Hepatocyte (in vitro differentiated cells): ENCODE measurements at regions not wholly inside any gene's neighbourhood (a gene's known extent, or its start where the extent isn't known, plus 50 kb on each side); places are given as distances from the start of the nearest gene placed in this dataset.

Experiments
- DNase-seq: peaks from one replicate; pipeline ENCODE4 v3.0.0-alpha.2; 2016; ENCODE audit warnings: low spot score
- H2AFZ ChIP-seq: fragments of 200-600 bp; sonication (generic); 2 replicates; pipeline ENCODE4 v1.6.0; 2016; ENCODE audit warnings: antibody characterized with exemption, mild to moderate bottlenecking
- H3K27ac ChIP-seq: fragments of 200-600 bp; sonication (generic); 2 replicates; pipeline ENCODE4 v1.5.1; 2016; ENCODE audit warnings: mild to moderate bottlenecking
- H3K27me3 ChIP-seq: fragments of 200-600 bp; sonication (generic); 2 replicates; pipeline ENCODE4 v1.6.1; 2016
- H3K36me3 ChIP-seq: fragments of 200-600 bp; sonication (generic); replicated peaks from 2 replicates; pipeline ENCODE4 v1.5.1; 2016; ENCODE audit warnings: low read depth; ENCODE audit not compliant: insufficient read depth
- H3K4me1 ChIP-seq: fragments of 200-600 bp; sonication (generic); 2 replicates; pipeline ENCODE4 v1.5.1; 2016; ENCODE audit warnings: mild to moderate bottlenecking, moderate library complexity; ENCODE audit not compliant: insufficient read depth
- H3K4me2 ChIP-seq: fragments of 200-600 bp; sonication (generic); 2 replicates; pipeline ENCODE4 v1.6.0; 2016
- H3K4me3 ChIP-seq: fragments of 200-600 bp; sonication (generic); 2 replicates; pipeline ENCODE4 v1.5.1; 2016; ENCODE audit warnings: mild to moderate bottlenecking
- H3K79me2 ChIP-seq: fragments of 200-600 bp; sonication (generic); 2 replicates; pipeline ENCODE4 v1.6.0; 2017; ENCODE audit warnings: mild to moderate bottlenecking
- H3K9me2 ChIP-seq: fragments of 200-600 bp; sonication (generic); replicated peaks from 2 replicates; pipeline ENCODE4 v1.6.0; 2017; ENCODE audit warnings: mild to moderate bottlenecking; ENCODE audit not compliant: insufficient read depth
- H3K9me3 ChIP-seq: fragments of 200-600 bp; sonication (generic); 2 replicates; pipeline ENCODE4 v1.5.1; 2016; ENCODE audit warnings: low read depth, mild to moderate bottlenecking
- H4K20me1 ChIP-seq: fragments of 200-600 bp; sonication (generic); 2 replicates; pipeline ENCODE4 v1.6.0; 2016; ENCODE audit warnings: mild to moderate bottlenecking; ENCODE audit not compliant: insufficient read depth, poor library complexity, severe bottlenecking
- EZH2 ChIP-seq: fragments of 200-600 bp; sonication (generic); IDR thresholded peaks from 2 replicates; pipeline ENCODE4 v1.6.1; 2016; ENCODE audit warnings: antibody characterized with exemption, mild to moderate bottlenecking, borderline replicate concordance
- EZH2phosphoT487 ChIP-seq: fragments of 200-600 bp; sonication (generic); IDR thresholded peaks from one replicate; pipeline ENCODE4 v1.6.1; 2018; ENCODE audit warnings: antibody characterized with exemption, mild to moderate bottlenecking, low read depth, moderate library complexity; ENCODE audit not compliant: unreplicated experiment, severe bottlenecking
- WGBS: methylation state at CpG from one replicate; pipeline ENCODE4 v1.1.6; 2016; ENCODE audit warnings: low lambda C conversion rate; ENCODE audit errors: missing lambda C conversion rate; 5-methylcytosine and 5-hydroxymethylcytosine counted together
- TF ChIP-seq, protein P1 (sequence below): fragments of 200-600 bp; sonication (generic); IDR thresholded peaks from 2 replicates; pipeline ENCODE4 v1.5.1; 2016; ENCODE audit warnings: antibody characterized with exemption, mild to moderate bottlenecking; ENCODE audit not compliant: poor library complexity

DNA sequence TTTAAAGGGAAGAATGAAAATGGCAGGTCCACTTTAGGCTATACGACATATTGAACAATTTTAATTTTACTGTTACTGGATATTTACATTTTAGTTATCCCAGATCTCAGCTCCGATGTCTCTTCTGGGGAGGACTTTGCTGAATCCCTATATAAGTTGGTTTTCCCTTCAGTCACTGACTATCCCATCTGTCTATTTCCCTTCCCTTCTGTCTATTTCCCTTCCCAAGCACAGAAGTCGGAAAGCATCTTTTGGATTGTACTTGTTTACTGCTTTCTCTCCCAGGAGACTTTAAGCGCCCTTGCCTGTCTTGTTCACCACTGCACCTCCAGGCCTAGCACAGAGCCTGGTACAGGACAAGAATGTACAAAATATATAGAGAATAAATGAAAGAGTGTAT lies 165.8 kb upstream of the SALL4 start:
- Histone ChIP-seq H3K79me2 (no peaks in the 10 kb centered on the region), H3K27me3 (no peaks in the 10 kb centered on the region)
- 91% methylated on average over 4 of the region's 4 CpGs for WGBS

DNA sequence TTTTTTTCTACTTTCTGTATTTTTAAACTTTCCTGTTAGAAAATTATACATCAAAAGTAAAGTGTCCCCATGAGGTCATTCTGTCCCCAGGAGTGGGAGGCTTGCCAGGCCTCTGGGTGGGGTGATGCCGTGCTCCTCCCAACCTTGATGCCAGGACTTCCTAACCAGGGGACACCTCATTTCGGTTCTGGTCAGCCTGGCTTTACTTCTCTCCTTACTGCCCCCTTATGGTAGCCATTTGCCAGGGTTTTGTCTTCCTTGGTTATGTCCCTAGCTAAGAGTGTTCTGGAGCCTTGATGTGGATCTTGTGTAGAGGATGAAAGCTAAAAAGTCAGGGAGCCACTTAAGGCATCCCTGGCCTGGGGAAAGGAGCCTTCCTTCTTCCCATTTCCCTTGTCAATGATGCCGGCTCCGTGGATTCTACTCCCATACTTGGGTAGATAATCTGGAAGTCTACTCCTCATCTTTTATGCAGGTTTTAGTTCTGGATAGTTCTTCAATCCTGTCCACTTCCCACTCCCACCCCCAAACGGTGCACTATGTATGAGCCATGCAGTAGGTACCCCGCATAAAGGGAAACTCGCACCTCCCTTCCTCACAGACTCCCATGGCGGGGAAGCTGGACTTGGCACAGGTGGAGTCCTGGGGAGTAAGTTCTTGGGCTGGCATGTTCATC lies 164.1 kb upstream of the SALL4 start:
- H4K20me1 ChIP-seq, result no peaks in the 10 kb centered on the region
- H3K9me2 ChIP-seq, result no peaks in the 10 kb centered on the region
- peaks cover 6% of the 10 kb centered on the region for H3K4me1 ChIP-seq
- no peaks in the 10 kb centered on the region for H3K36me3 ChIP-seq
- no peak overlapping the region for H3K4me2 ChIP-seq
- H3K79me2 ChIP-seq, result no peaks in the 10 kb centered on the region
- TF ChIP-seq EZH2 (no peak), EZH2phosphoT487 (no peak)
- TF ChIP-seq, protein P1, sequence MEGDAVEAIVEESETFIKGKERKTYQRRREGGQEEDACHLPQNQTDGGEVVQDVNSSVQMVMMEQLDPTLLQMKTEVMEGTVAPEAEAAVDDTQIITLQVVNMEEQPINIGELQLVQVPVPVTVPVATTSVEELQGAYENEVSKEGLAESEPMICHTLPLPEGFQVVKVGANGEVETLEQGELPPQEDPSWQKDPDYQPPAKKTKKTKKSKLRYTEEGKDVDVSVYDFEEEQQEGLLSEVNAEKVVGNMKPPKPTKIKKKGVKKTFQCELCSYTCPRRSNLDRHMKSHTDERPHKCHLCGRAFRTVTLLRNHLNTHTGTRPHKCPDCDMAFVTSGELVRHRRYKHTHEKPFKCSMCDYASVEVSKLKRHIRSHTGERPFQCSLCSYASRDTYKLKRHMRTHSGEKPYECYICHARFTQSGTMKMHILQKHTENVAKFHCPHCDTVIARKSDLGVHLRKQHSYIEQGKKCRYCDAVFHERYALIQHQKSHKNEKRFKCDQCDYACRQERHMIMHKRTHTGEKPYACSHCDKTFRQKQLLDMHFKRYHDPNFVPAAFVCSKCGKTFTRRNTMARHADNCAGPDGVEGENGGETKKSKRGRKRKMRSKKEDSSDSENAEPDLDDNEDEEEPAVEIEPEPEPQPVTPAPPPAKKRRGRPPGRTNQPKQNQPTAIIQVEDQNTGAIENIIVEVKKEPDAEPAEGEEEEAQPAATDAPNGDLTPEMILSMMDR, result peak; percentile 52
- H3K27me3 ChIP-seq, result no peaks in the 10 kb centered on the region
- WGBS, result 62% methylated on average over 8 of the region's 8 CpGs
- H2AFZ ChIP-seq, result no peak overlapping the region
- H3K27ac ChIP-seq, result no peak overlapping the region
- H3K9me3 ChIP-seq, result no peaks in the 10 kb centered on the region
- no peak overlapping the region for H3K4me3 ChIP-seq
- peak; percentile 75 for DNase-seq

More for the DNA sequence above, 165.8 kb upstream of the SALL4 start:
- no peaks in the 10 kb centered on the region for H3K36me3 ChIP-seq
- no peak overlapping the region for H3K4me2 ChIP-seq
- no peaks in the 10 kb centered on the region for H3K4me1 ChIP-seq
- H3K4me3 ChIP-seq, result no peak overlapping the region
- H4K20me1 ChIP-seq, result no peaks in the 10 kb centered on the region
- TF ChIP-seq EZH2phosphoT487 (no peak), EZH2 (no peak)
- no peak for DNase-seq
- no peak overlapping the region for H2AFZ ChIP-seq
- H3K9me3 ChIP-seq, result no peaks in the 10 kb centered on the region
- H3K27ac ChIP-seq, result no peak overlapping the region
- no peaks in the 10 kb centered on the region for H3K9me2 ChIP-seq

DNA sequence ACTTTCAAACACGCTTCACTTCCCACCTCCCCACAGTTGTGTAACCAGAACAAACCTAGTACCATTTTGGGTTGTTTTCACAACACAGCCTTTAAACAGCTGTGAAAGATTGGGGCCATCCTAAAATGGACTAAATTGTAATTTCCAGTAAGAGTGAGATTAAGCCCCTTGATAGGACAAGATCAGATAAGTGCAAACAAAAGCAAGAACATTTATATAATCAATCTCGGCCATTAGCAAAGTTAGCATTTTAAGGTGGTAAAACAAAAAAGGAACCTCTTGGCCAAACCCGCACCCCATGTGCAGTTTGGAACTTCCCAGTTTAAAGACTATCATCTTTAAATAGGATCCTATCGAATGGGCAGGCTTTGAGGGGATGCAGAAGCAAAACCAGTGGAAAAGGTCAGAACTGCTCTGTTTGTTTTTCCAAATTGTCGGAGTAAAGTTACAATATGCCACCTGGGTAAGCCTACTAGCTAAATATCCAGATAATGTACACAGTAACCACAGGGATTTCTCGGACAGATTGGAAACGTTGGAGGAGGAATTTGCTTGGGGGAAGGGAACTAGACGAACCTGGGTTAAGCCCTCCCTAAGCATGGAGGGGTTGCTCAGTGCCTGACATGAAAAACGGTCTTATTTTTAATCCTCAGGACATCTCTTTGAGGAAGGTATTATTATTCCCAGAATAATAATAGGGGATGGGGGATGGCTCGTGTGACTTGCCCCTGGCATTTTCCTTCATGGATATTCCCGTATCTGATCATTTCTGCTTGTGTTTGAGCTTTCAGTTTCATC lies 159.8 kb upstream of the SALL4 start:
- 42% methylated on average over 11 of the region's 11 CpGs for WGBS
- H2AFZ ChIP-seq, result peak overlapping the region; percentile 54

More for the DNA sequence above, 159.8 kb upstream of the SALL4 start:
- Histone ChIP-seq H4K20me1 (no peaks in the 10 kb centered on the region), H3K79me2 (no peaks in the 10 kb centered on the region), H3K9me2 (no peaks in the 10 kb centered on the region), H3K4me3 (no peak overlapping the region), H3K27me3 (no peaks in the 10 kb centered on the region), H3K4me1 (peaks cover 22% of the 10 kb centered on the region), H3K9me3 (no peaks in the 10 kb centered on the region), H3K36me3 (no peaks in the 10 kb centered on the region), H3K27ac (no peak overlapping the region), H3K4me2 (peak overlapping the region; percentile 55)
- no peak for DNase-seq
- TF ChIP-seq EZH2phosphoT487, result no peak
- TF ChIP-seq EZH2, result no peak
- TF ChIP-seq, protein P1, result no peak
